Mesothelial cell of epicardium (in vitro differentiated cells): ENCODE measurements at regions not wholly inside any gene's neighbourhood (a gene's known extent, or its start where the extent isn't known, plus 50 kb on each side); places are given as distances from the start of the nearest gene placed in this dataset.

ENCODE experiments used
- DNase-seq, 2 experiments: peaks; one replicate each; pipeline ENCODE4 v3.0.0; 2021; ENCODE audit warnings: low spot score in 2 of 2; ENCODE audit not compliant: unreplicated experiment in 2 of 2
- H3K27ac Mint-ChIP-seq: 2 replicates; pipeline ENCODE4 v1.8.0; 2021; ENCODE audit warnings: mixed read lengths
- H3K27me3 Mint-ChIP-seq: 2 replicates; pipeline ENCODE4 v1.8.0; 2021; ENCODE audit warnings: low read depth, mixed read lengths
- H3K36me3 Mint-ChIP-seq: 2 replicates; pipeline ENCODE4 v1.8.0; 2021; ENCODE audit warnings: mixed read lengths
- H3K4me1 Mint-ChIP-seq: 2 replicates; pipeline ENCODE4 v1.8.0; 2021; ENCODE audit warnings: mixed read lengths
- H3K4me3 Mint-ChIP-seq: 2 replicates; pipeline ENCODE4 v1.8.0; 2021; ENCODE audit warnings: mild to moderate bottlenecking, moderate library complexity, mixed read lengths
- H3K9me3 Mint-ChIP-seq: 2 replicates; pipeline ENCODE4 v1.8.0; 2021; ENCODE audit warnings: mixed read lengths
- CTCF ChIP-seq: fragments of 200-600 bp; sonication (generic); IDR thresholded peaks from one replicate; pipeline ENCODE4 v1.5.0; 2021; ENCODE audit warnings: antibody characterized with exemption; ENCODE audit not compliant: unreplicated experiment

- DNase-seq = no peak
- H3K4me1 Mint-ChIP-seq = no peaks in the 10 kb centered on the region
- H3K4me3 Mint-ChIP-seq = no peak overlapping the region
- H3K36me3 Mint-ChIP-seq = no peaks in the 10 kb centered on the region
- no peaks in the 10 kb centered on the region for H3K27me3 Mint-ChIP-seq
- no peak overlapping the region for H3K27ac Mint-ChIP-seq
- TF ChIP-seq CTCF = no peak
- H3K9me3 Mint-ChIP-seq = peaks cover 23% of the 10 kb centered on the region
Observed at GRCh38 chr3:82839871-82840270, 1078.4 kb upstream of the GBE1 start.

GRCh38 chr3:82834098-82834497 lies 1072.7 kb upstream of the GBE1 start:
- Mint-ChIP-seq H3K9me3 (peaks cover 14% of the 10 kb centered on the region), H3K4me3 (no peak overlapping the region), H3K27me3 (no peaks in the 10 kb centered on the region), H3K27ac (no peak overlapping the region), H3K4me1 (no peaks in the 10 kb centered on the region), H3K36me3 (no peaks in the 10 kb centered on the region)
- DNase-seq = no peak
- TF ChIP-seq CTCF = no peak

- no peak for TF ChIP-seq CTCF
- H3K4me3 Mint-ChIP-seq = no peak overlapping the region
- no peak for DNase-seq
- H3K36me3 Mint-ChIP-seq = no peaks in the 10 kb centered on the region
- H3K27me3 Mint-ChIP-seq = no peaks in the 10 kb centered on the region
- no peaks in the 10 kb centered on the region for H3K9me3 Mint-ChIP-seq
- no peaks in the 10 kb centered on the region for H3K4me1 Mint-ChIP-seq
- no peak overlapping the region for H3K27ac Mint-ChIP-seq
Observed at GRCh38 chr3:82824491-82824890, 1063.0 kb upstream of the GBE1 start.

- no peak overlapping the region for H3K4me3 Mint-ChIP-seq
- H3K27me3 Mint-ChIP-seq = no peaks in the 10 kb centered on the region
- H3K9me3 Mint-ChIP-seq = peaks cover 22% of the 10 kb centered on the region
- DNase-seq = no peak
- no peaks in the 10 kb centered on the region for H3K4me1 Mint-ChIP-seq
- no peak overlapping the region for H3K27ac Mint-ChIP-seq
- no peaks in the 10 kb centered on the region for H3K36me3 Mint-ChIP-seq
- TF ChIP-seq CTCF = no peak
Observed at GRCh38 chr3:82816086-82816485, 1054.6 kb upstream of the GBE1 start.

GRCh38 chr3:82815417-82816058 lies 1054.1 kb upstream of the GBE1 start:
- no peaks in the 10 kb centered on the region for H3K27me3 Mint-ChIP-seq
- no peak for DNase-seq
- no peaks in the 10 kb centered on the region for H3K36me3 Mint-ChIP-seq
- H3K27ac Mint-ChIP-seq = no peak overlapping the region
- peaks cover 22% of the 10 kb centered on the region for H3K9me3 Mint-ChIP-seq
- no peak for TF ChIP-seq CTCF
- H3K4me1 Mint-ChIP-seq = no peaks in the 10 kb centered on the region
- no peak overlapping the region for H3K4me3 Mint-ChIP-seq

GRCh38 chr3:82814660-82815059 lies 1053.2 kb upstream of the GBE1 start:
- no peaks in the 10 kb centered on the region for H3K36me3 Mint-ChIP-seq
- peaks cover 22% of the 10 kb centered on the region for H3K9me3 Mint-ChIP-seq
- H3K27ac Mint-ChIP-seq = no peak overlapping the region
- H3K27me3 Mint-ChIP-seq = no peaks in the 10 kb centered on the region
- no peak for DNase-seq
- H3K4me3 Mint-ChIP-seq = no peak overlapping the region
- TF ChIP-seq CTCF = no peak
- H3K4me1 Mint-ChIP-seq = no peaks in the 10 kb centered on the region
